Kidney (tissue), 13 donors: ENCODE measurements at regions not wholly inside any gene's neighbourhood (a gene's known extent, or its start where the extent isn't known, plus 50 kb on each side); places are given as distances from the start of the nearest gene placed in this dataset.
"Not testable (repeated sequence)": the region's sequence is repeated elsewhere in the genome, so short reads cannot be mapped to it uniquely, and the experiment has no call there.

Experiments
- DNase-seq, 5 donors: peaks; one replicate each; pipeline ENCODE4 v3.0.0-alpha.2; 2013 to 2020
- FAIRE-seq: peaks from 2 replicates; lab custom pipeline; 2012; peaks lifted over from hg19 to GRCh38; lab: Jason Lieb, UNC
- H3K27ac ChIP-seq, 2 donors: one replicate each; pipeline ENCODE4 v1.7.0; 2013; ENCODE audit warnings: low read depth in 2 of 2, low read length in 2 of 2, inconsistent platforms in 1 of 2
- H3K27me3 ChIP-seq: one replicate; pipeline ENCODE4 v1.7.1; 2013; ENCODE audit warnings: low read length, inconsistent platforms; ENCODE audit not compliant: control insufficient read depth, insufficient read depth
- H3K36me3 ChIP-seq, 3 donors: one replicate each; pipeline versions ENCODE4 v1.7.0 to v1.7.1; 2013; ENCODE audit warnings: low read length in 3 of 3, control low read depth in 1 of 3, inconsistent platforms in 1 of 3; ENCODE audit not compliant: insufficient read depth in 3 of 3, control insufficient read depth in 2 of 3
- H3K4me1 ChIP-seq, 3 donors: one replicate each; pipeline versions ENCODE4 v1.7.0 to v1.7.1; 2013; ENCODE audit warnings: low read length in 3 of 3, inconsistent platforms in 1 of 3, low read depth in 1 of 3; ENCODE audit not compliant: control insufficient read depth in 2 of 3, insufficient read depth in 2 of 3
- H3K4me3 ChIP-seq, 3 donors: one replicate each; pipeline versions ENCODE4 v1.7.0 to v1.8.1; 2013; ENCODE audit warnings: low read length in 3 of 3, control low read depth in 1 of 3, inconsistent platforms in 1 of 3
- H3K9ac ChIP-seq, 3 donors: one replicate each; pipeline versions ENCODE4 v1.7.0 to v1.7.1; 2013; ENCODE audit warnings: low read length in 3 of 3, control low read depth in 1 of 3, inconsistent platforms in 1 of 3
- H3K9me3 ChIP-seq, 3 donors: one replicate each; pipeline versions ENCODE4 v1.7.0 to v1.7.1; 2013; ENCODE audit warnings: low read length in 3 of 3, control low read depth in 1 of 3, inconsistent platforms in 1 of 3; ENCODE audit not compliant: control insufficient read depth in 2 of 3, insufficient read depth in 1 of 3
- CTCF ChIP-seq: IDR thresholded peaks from 3 replicates; pipeline ENCODE4 v1.5.1; 2012; ENCODE audit warnings: mild to moderate bottlenecking, moderate library complexity, borderline replicate concordance; ENCODE audit not compliant: insufficient read depth; ENCODE audit errors: extremely low read depth
- intact Hi-C: fragments of 100-400 bp; cut with DNase I; formaldehyde crosslinking; loops from one replicate; pipeline ENCODE4 v1.11.1; 2022
- donor health status: control.
- donor health status: control.
- donor health status: control.
- donor health status: control.
- donor health status: control.
- donor health status: DM: yes; HTN: yes; CAD: no.
- donor health status: Normal renal cell carcinoma (clear cell type).

GRCh38 chr12:131643631-131644452, 67.0 kb upstream of the SFSWAP start:
- Histone ChIP-seq H3K27ac (no peak overlapping the region), H3K9me3 (no peaks in the 10 kb centered on the region), H3K4me1 (no peaks in the 10 kb centered on the region), H3K4me3 (no peak overlapping the region), H3K9ac (no peak overlapping the region), H3K27me3 (no peaks in the 10 kb centered on the region), H3K36me3 (no peaks in the 10 kb centered on the region)
- DNase-seq (no peak), FAIRE-seq (no peak)
- intact Hi-C loops, result no loop called here
- no peak for TF ChIP-seq CTCF

GRCh38 chr12:131644481-131644880, 66.4 kb upstream of the SFSWAP start:
- Histone ChIP-seq H3K4me1 (no peaks in the 10 kb centered on the region), H3K27ac (no peak overlapping the region), H3K27me3 (no peaks in the 10 kb centered on the region), H3K9ac (no peak overlapping the region), H3K4me3 (no peak overlapping the region), H3K9me3 (no peaks in the 10 kb centered on the region), H3K36me3 (no peaks in the 10 kb centered on the region)
- DNase-seq (no peak), FAIRE-seq (no peak)
- TF ChIP-seq CTCF, result no peak
- intact Hi-C loops, result no loop called here

GRCh38 chr12:131644917-131645316, 66.0 kb upstream of the SFSWAP start:
- DNase-seq, H3K36me3 ChIP-seq, H3K9me3 ChIP-seq, H3K4me3 ChIP-seq, H3K4me1 ChIP-seq, intact Hi-C loops, H3K27me3 ChIP-seq, FAIRE-seq, H3K27ac ChIP-seq, H3K9ac ChIP-seq: not testable (repeated sequence)

GRCh38 chr12:131645557-131645956, 65.3 kb upstream of the SFSWAP start:
- H3K36me3 ChIP-seq, intact Hi-C loops, H3K4me1 ChIP-seq, FAIRE-seq, DNase-seq, H3K27ac ChIP-seq, H3K27me3 ChIP-seq, H3K9me3 ChIP-seq, H3K9ac ChIP-seq, H3K4me3 ChIP-seq: not testable (repeated sequence)

GRCh38 chr12:131646444-131646843, 64.4 kb upstream of the SFSWAP start:
- H3K9ac ChIP-seq, H3K36me3 ChIP-seq, intact Hi-C loops, H3K4me3 ChIP-seq, H3K27ac ChIP-seq, H3K9me3 ChIP-seq, H3K27me3 ChIP-seq, FAIRE-seq, H3K4me1 ChIP-seq: not testable (repeated sequence)
- DNase-seq, result peak in 3 of 5 donors; percentile 37 to 53 (median 49)
